SU-DHL-6 (cell line): ENCODE measurements at regions not wholly inside any gene's neighbourhood (a gene's known extent, or its start where the extent isn't known, plus 50 kb on each side); places are given as distances from the start of the nearest gene placed in this dataset.

Experiments used
- CTCF ChIP-seq: fragments of 200-600 bp; sonication (generic); IDR thresholded peaks from one replicate; pipeline ENCODE4 v1.5.1; 2017; ENCODE audit warnings: antibody characterized with exemption, mild to moderate bottlenecking, low read length, moderate library complexity; ENCODE audit not compliant: insufficient read depth, poor library complexity, severe bottlenecking
- EZH2phosphoT487 ChIP-seq: fragments of 200-600 bp; sonication (generic), shearing (Covaris generic); conservative IDR thresholded peaks from 2 replicates; pipeline ENCODE4 v1.6.1; 2018; ENCODE audit warnings: mild to moderate bottlenecking, antibody characterized with exemption, low read length, moderate library complexity, mixed read lengths

DNA sequence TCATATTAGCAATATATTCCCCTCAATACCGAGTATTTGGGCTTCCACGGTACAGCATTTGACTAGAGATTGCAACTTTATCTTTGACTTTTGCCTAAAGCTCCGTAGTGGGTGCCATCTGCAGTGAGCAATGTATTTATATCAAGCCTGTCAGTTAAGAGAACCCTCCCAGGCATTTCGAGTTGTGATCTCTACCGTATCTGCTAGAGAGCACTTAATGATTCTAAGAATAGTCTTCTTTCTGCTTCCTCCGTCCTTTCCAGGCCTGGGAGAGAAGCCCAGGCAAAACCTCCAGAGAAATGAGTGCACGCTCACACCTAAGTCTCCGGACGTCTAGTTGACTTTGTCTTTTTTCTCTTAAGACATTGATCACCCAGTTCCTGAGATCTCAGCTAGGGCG is 210.6 kb downstream of the KLF6 start:
- TF ChIP-seq CTCF (no peak), EZH2phosphoT487 (no peak)
